Fibroblast of lung (primary cell): ENCODE measurements at regions not wholly inside any gene's neighbourhood (a gene's known extent, or its start where the extent isn't known, plus 50 kb on each side); places are given as distances from the start of the nearest gene placed in this dataset.

Experiments used
- DNase-seq, 2 donors: peaks; one replicate each; pipeline versions ENCODE4 v3.0.0 to v3.0.0-alpha.2; 2010; ENCODE audit warnings: low read depth in 2 of 2
- H2AFZ ChIP-seq: 2 replicates; pipeline ENCODE4 v1.5.1; 2012; ENCODE audit warnings: low read length, control low read depth, inconsistent platforms
- H3K27ac ChIP-seq: 2 replicates; pipeline ENCODE4 v1.5.1; 2011; ENCODE audit warnings: low read length, control low read depth; ENCODE audit not compliant: insufficient read depth
- H3K27me3 ChIP-seq: 2 replicates; pipeline ENCODE4 v1.5.1; 2011; ENCODE audit warnings: mild to moderate bottlenecking, low read length; ENCODE audit not compliant: control insufficient read depth, insufficient read depth
- H3K36me3 ChIP-seq: 2 replicates; pipeline ENCODE4 v1.5.1; 2011; ENCODE audit warnings: low read length; ENCODE audit not compliant: control insufficient read depth, insufficient read depth
- H3K4me1 ChIP-seq: 2 replicates; pipeline ENCODE4 v1.5.1; 2011; ENCODE audit warnings: low read length; ENCODE audit not compliant: control insufficient read depth, insufficient read depth; ENCODE audit errors: extremely low read depth
- H3K4me2 ChIP-seq: 2 replicates; pipeline ENCODE4 v1.5.1; 2011; ENCODE audit warnings: low read length, control low read depth; ENCODE audit not compliant: insufficient read depth; ENCODE audit errors: extremely low read depth
- H3K4me3 ChIP-seq, 4 experiments: fragments of 200-600 bp in 1 of 4; sonication (generic) in 1 of 4; replicated peaks in 1 of 4; 2 replicates each; pipeline ENCODE4 v1.5.1; 2011 to 2016; ENCODE audit warnings: low read length in 4 of 4, low read depth in 3 of 4, mild to moderate bottlenecking in 3 of 4, control low read depth in 2 of 4, inconsistent platforms in 1 of 4, mixed read lengths in 1 of 4; ENCODE audit not compliant: insufficient read depth in 1 of 4; ENCODE audit errors: control extremely low read depth in 1 of 4
- H3K79me2 ChIP-seq: 2 replicates; pipeline ENCODE4 v1.5.1; 2012; ENCODE audit warnings: mild to moderate bottlenecking, low read length, inconsistent platforms; ENCODE audit not compliant: control insufficient read depth, insufficient read depth
- H3K9ac ChIP-seq: 2 replicates; pipeline ENCODE4 v1.5.1; 2011; ENCODE audit warnings: mild to moderate bottlenecking, low read length, control low read depth; ENCODE audit not compliant: insufficient read depth
- H3K9me3 ChIP-seq: 2 replicates; pipeline ENCODE4 v1.5.1; 2012; ENCODE audit warnings: low read depth, low read length; ENCODE audit not compliant: control insufficient read depth, insufficient read depth
- H4K20me1 ChIP-seq: 2 replicates; pipeline ENCODE4 v1.5.1; 2011; ENCODE audit warnings: low read length; ENCODE audit not compliant: control insufficient read depth, insufficient read depth; ENCODE audit errors: extremely low read depth
- CTCF ChIP-seq, 2 donors: IDR thresholded peaks in 1 of 2; conservative IDR thresholded peaks in 1 of 2; 1 replicate in 1 of 2; 2 replicates in 1 of 2; pipeline ENCODE4 v1.5.1; 2011 to 2012; ENCODE audit warnings: low read length in 2 of 2, control low read depth in 1 of 2, inconsistent platforms in 1 of 2, low read depth in 1 of 2, mild to moderate bottlenecking in 1 of 2
- EZH2 ChIP-seq: IDR thresholded peaks from 2 replicates; pipeline ENCODE4 v1.5.1; 2012; ENCODE audit warnings: low read length, control low read depth, mild to moderate bottlenecking; ENCODE audit errors: missing control alignments

DNA sequence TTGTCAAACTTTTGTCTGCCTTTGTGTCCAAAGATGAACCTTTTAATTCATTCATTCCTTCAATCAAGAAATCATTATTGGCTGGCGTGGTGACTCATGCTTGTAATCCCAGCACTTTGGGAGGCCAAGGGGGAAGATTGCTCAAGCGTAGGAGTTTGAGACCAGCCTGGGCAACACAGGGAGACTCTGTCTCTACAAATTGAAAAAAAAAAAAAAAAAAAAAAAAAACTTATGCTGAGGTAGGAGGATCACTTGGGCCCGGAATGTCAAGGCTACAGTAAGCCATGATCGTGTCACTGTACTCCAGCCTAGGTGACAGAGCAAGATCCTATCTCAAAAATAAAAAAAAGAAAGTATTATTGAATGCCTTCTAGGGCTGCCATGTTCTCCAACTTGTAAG is 51.3 kb upstream of the CXADR start:
- TF ChIP-seq EZH2 (no peak), CTCF (conservative IDR thresholded peaks at IDR 0.05 in 1 of 2, IDR thresholded peaks at IDR 0.05 in 1 of 2; ENCODE audit: low read depth in 1 of 2, low read length in 2 of 2) (no peak)
- H3K4me1 ChIP-seq: peaks cover 5% of the 10 kb centered on the region
- H3K4me3 ChIP-seq: no peak overlapping the region
- H3K79me2 ChIP-seq: no peaks in the 10 kb centered on the region
- H3K27me3 ChIP-seq: no peaks in the 10 kb centered on the region
- no peaks in the 10 kb centered on the region for H3K36me3 ChIP-seq
- H3K9ac ChIP-seq: no peak overlapping the region
- H2AFZ ChIP-seq: no peak overlapping the region
- no peak overlapping the region for H3K4me2 ChIP-seq
- no peaks in the 10 kb centered on the region for H3K9me3 ChIP-seq
- peak; percentile 42 to 65 for DNase-seq
- no peaks in the 10 kb centered on the region for H4K20me1 ChIP-seq
- H3K27ac ChIP-seq: peak overlapping the region; percentile 30

- Histone ChIP-seq H4K20me1 (no peaks in the 10 kb centered on the region), H3K79me2 (no peaks in the 10 kb centered on the region), H3K4me3 (no peak overlapping the region), H3K9ac (no peak overlapping the region), H2AFZ (no peak overlapping the region), H3K27me3 (no peaks in the 10 kb centered on the region), H3K4me1 (peaks cover 5% of the 10 kb centered on the region), H3K4me2 (no peak overlapping the region), H3K36me3 (no peaks in the 10 kb centered on the region), H3K9me3 (no peaks in the 10 kb centered on the region), H3K27ac (no peak overlapping the region)
- no peak for TF ChIP-seq CTCF (conservative IDR thresholded peaks at IDR 0.05 in 1 of 2, IDR thresholded peaks at IDR 0.05 in 1 of 2; ENCODE audit: low read depth in 1 of 2, low read length in 2 of 2)
- TF ChIP-seq EZH2: no peak
- peak in 1 of 2 donors; percentile 83 for DNase-seq
Measured at GRCh38 chr21:17462276-17462981, 50.4 kb upstream of the CXADR start.
